ENCODE measurements at regions not wholly inside any gene's neighbourhood (a gene's known extent, or its start where the extent isn't known, plus 50 kb on each side); places are given as distances from the start of the nearest gene placed in this dataset.
A peak's percentile ranks its signal among the peaks of the same experiment; 100 is the strongest.
"Not testable (repeated sequence)": the region's sequence is repeated elsewhere in the genome, so short reads cannot be mapped to it uniquely, and the experiment has no call there.

GRCh38 chrX:53883196-53883595 is 161.1 kb downstream of the PHF8 start:
- Mint-ChIP-seq H3K27me3 (ENCODE audit: low read depth) (peaks cover 2% of the 10 kb centered on the region), H3K36me3 (ENCODE audit: low read depth) (no peaks in the 10 kb centered on the region), H3K9me3 (no peaks in the 10 kb centered on the region), H3K4me3 (no peak overlapping the region), H3K4me1 (ENCODE audit: low read depth) (no peaks in the 10 kb centered on the region), H3K27ac (no peak overlapping the region)
- no peak for DNase-seq
- intact Hi-C loops (cut with micrococcal nuclease), result no loop called here
- CTCF ChIA-PET, result no interaction called here

- intact Hi-C loops (cut with micrococcal nuclease), result no loop called here
- Mint-ChIP-seq H3K27ac (no peak overlapping the region), H3K36me3 (ENCODE audit: low read depth) (no peaks in the 10 kb centered on the region), H3K27me3 (ENCODE audit: low read depth) (peaks cover 2% of the 10 kb centered on the region), H3K4me1 (ENCODE audit: low read depth) (no peaks in the 10 kb centered on the region), H3K4me3 (no peak overlapping the region), H3K9me3 (peaks cover under 1% of the 10 kb centered on the region)
- no peak for DNase-seq
- CTCF ChIA-PET, result no interaction called here
Observed at GRCh38 chrX:53882331-53882730, 161.9 kb downstream of the PHF8 start.

GRCh38 chrX:53880786-53881185 is 163.5 kb downstream of the PHF8 start:
- H3K9me3 Mint-ChIP-seq; H3K4me3 Mint-ChIP-seq; H3K27me3 Mint-ChIP-seq (ENCODE audit: low read depth); H3K27ac Mint-ChIP-seq; H3K36me3 Mint-ChIP-seq (ENCODE audit: low read depth); H3K4me1 Mint-ChIP-seq (ENCODE audit: low read depth); intact Hi-C loops (cut with micrococcal nuclease); CTCF ChIA-PET; DNase-seq: not testable (repeated sequence)

GRCh38 chrX:53859890-53860289 is 173.4 kb upstream of the HUWE1 start:
- no peak for DNase-seq
- CTCF ChIA-PET, result no interaction called here
- intact Hi-C loops (cut with micrococcal nuclease), result no loop called here
- H3K4me3 Mint-ChIP-seq, result no peak overlapping the region
- H3K36me3 Mint-ChIP-seq (ENCODE audit: low read depth), result no peaks in the 10 kb centered on the region
- no peaks in the 10 kb centered on the region for H3K4me1 Mint-ChIP-seq (ENCODE audit: low read depth)
- no peak overlapping the region for H3K27ac Mint-ChIP-seq
- no peaks in the 10 kb centered on the region for H3K27me3 Mint-ChIP-seq (ENCODE audit: low read depth)
- no peaks in the 10 kb centered on the region for H3K9me3 Mint-ChIP-seq

- Mint-ChIP-seq H3K27ac (peak overlapping the region; percentile 81), H3K9me3 (peaks cover 3% of the 10 kb centered on the region), H3K4me3 (peak overlapping the region; percentile 42), H3K4me1 (ENCODE audit: low read depth) (peaks cover 18% of the 10 kb centered on the region), H3K27me3 (ENCODE audit: low read depth) (no peaks in the 10 kb centered on the region), H3K36me3 (ENCODE audit: low read depth) (peaks cover 1% of the 10 kb centered on the region)
- CTCF ChIA-PET, result interaction anchor here (0.6 to 1.8 kb wide), 5 partner anchors 93 to 153 kb away, joined by 3 to 5 read pairs (median 3); no protein-coding TSS in a partner anchor
- intact Hi-C loops (cut with micrococcal nuclease), result loop anchor here (1.0 kb wide), 3 partner anchors 99 to 148 kb away; no protein-coding TSS in a partner anchor
- peak; percentile 70 for DNase-seq
Observed at GRCh38 chrX:53831662-53832635, 145.4 kb upstream of the HUWE1 start.

- peaks cover 1% of the 10 kb centered on the region for H3K36me3 Mint-ChIP-seq (ENCODE audit: low read depth)
- intact Hi-C loops (cut with micrococcal nuclease), result no loop called here
- CTCF ChIA-PET, result no interaction called here
- no peak overlapping the region for H3K27ac Mint-ChIP-seq
- peaks cover 3% of the 10 kb centered on the region for H3K9me3 Mint-ChIP-seq
- H3K4me3 Mint-ChIP-seq, result no peak overlapping the region
- no peak for DNase-seq
- H3K27me3 Mint-ChIP-seq (ENCODE audit: low read depth), result no peaks in the 10 kb centered on the region
- peaks cover 7% of the 10 kb centered on the region for H3K4me1 Mint-ChIP-seq (ENCODE audit: low read depth)
Observed at GRCh38 chrX:53824686-53825085, 138.2 kb upstream of the HUWE1 start.

GRCh38 chrX:53818115-53818514 is 131.6 kb upstream of the HUWE1 start:
- CTCF ChIA-PET; H3K9me3 Mint-ChIP-seq; H3K4me1 Mint-ChIP-seq (ENCODE audit: low read depth); DNase-seq; H3K27me3 Mint-ChIP-seq (ENCODE audit: low read depth); H3K4me3 Mint-ChIP-seq; H3K36me3 Mint-ChIP-seq (ENCODE audit: low read depth); intact Hi-C loops (cut with micrococcal nuclease); H3K27ac Mint-ChIP-seq: not testable (repeated sequence)

- no peak overlapping the region for H3K4me3 Mint-ChIP-seq
- CTCF ChIA-PET, result no interaction called here
- H3K4me1 Mint-ChIP-seq (ENCODE audit: low read depth), result peaks cover 9% of the 10 kb centered on the region
- no peak overlapping the region for H3K27ac Mint-ChIP-seq
- intact Hi-C loops (cut with micrococcal nuclease), result no loop called here
- H3K36me3 Mint-ChIP-seq (ENCODE audit: low read depth), result no peaks in the 10 kb centered on the region
- DNase-seq, result no peak
- H3K9me3 Mint-ChIP-seq, result no peaks in the 10 kb centered on the region
- no peaks in the 10 kb centered on the region for H3K27me3 Mint-ChIP-seq (ENCODE audit: low read depth)
Observed at GRCh38 chrX:53817548-53817947, 131.0 kb upstream of the HUWE1 start.

- Mint-ChIP-seq H3K36me3 (ENCODE audit: low read depth) (no peaks in the 10 kb centered on the region), H3K27ac (no peak overlapping the region), H3K4me1 (ENCODE audit: low read depth) (peaks cover 9% of the 10 kb centered on the region), H3K4me3 (no peak overlapping the region), H3K9me3 (no peaks in the 10 kb centered on the region), H3K27me3 (ENCODE audit: low read depth) (no peaks in the 10 kb centered on the region)
- CTCF ChIA-PET, result no interaction called here
- intact Hi-C loops (cut with micrococcal nuclease), result no loop called here
- no peak for DNase-seq
Observed at GRCh38 chrX:53813670-53814440, 127.3 kb upstream of the HUWE1 start.

- H3K9me3 Mint-ChIP-seq, result peaks cover 4% of the 10 kb centered on the region
- intact Hi-C loops (cut with micrococcal nuclease), result no loop called here
- no peak overlapping the region for H3K4me3 Mint-ChIP-seq
- no peak overlapping the region for H3K27ac Mint-ChIP-seq
- CTCF ChIA-PET, result no interaction called here
- H3K36me3 Mint-ChIP-seq (ENCODE audit: low read depth), result no peaks in the 10 kb centered on the region
- no peak for DNase-seq
- H3K4me1 Mint-ChIP-seq (ENCODE audit: low read depth), result no peaks in the 10 kb centered on the region
- no peaks in the 10 kb centered on the region for H3K27me3 Mint-ChIP-seq (ENCODE audit: low read depth)
Observed at GRCh38 chrX:53798281-53798680, 111.8 kb upstream of the HUWE1 start.

- no peaks in the 10 kb centered on the region for H3K27me3 Mint-ChIP-seq (ENCODE audit: low read depth)
- no peaks in the 10 kb centered on the region for H3K4me1 Mint-ChIP-seq (ENCODE audit: low read depth)
- DNase-seq, result no peak
- peaks cover 4% of the 10 kb centered on the region for H3K9me3 Mint-ChIP-seq
- no peaks in the 10 kb centered on the region for H3K36me3 Mint-ChIP-seq (ENCODE audit: low read depth)
- CTCF ChIA-PET, result no interaction called here
- intact Hi-C loops (cut with micrococcal nuclease), result no loop called here
- no peak overlapping the region for H3K4me3 Mint-ChIP-seq
- no peak overlapping the region for H3K27ac Mint-ChIP-seq
Observed at GRCh38 chrX:53795576-53795975, 109.1 kb upstream of the HUWE1 start.

GRCh38 chrX:53794181-53794580 is 107.7 kb upstream of the HUWE1 start:
- H3K36me3 Mint-ChIP-seq (ENCODE audit: low read depth), result no peaks in the 10 kb centered on the region
- no peaks in the 10 kb centered on the region for H3K27me3 Mint-ChIP-seq (ENCODE audit: low read depth)
- intact Hi-C loops (cut with micrococcal nuclease), result no loop called here
- CTCF ChIA-PET, result no interaction called here
- DNase-seq, result no peak
- peaks cover 2% of the 10 kb centered on the region for H3K9me3 Mint-ChIP-seq
- H3K27ac Mint-ChIP-seq, result no peak overlapping the region
- H3K4me1 Mint-ChIP-seq (ENCODE audit: low read depth), result no peaks in the 10 kb centered on the region
- H3K4me3 Mint-ChIP-seq, result no peak overlapping the region

- Mint-ChIP-seq H3K9me3 (peaks cover 3% of the 10 kb centered on the region), H3K36me3 (ENCODE audit: low read depth) (no peaks in the 10 kb centered on the region), H3K27ac (no peak overlapping the region), H3K4me3 (no peak overlapping the region), H3K27me3 (ENCODE audit: low read depth) (no peaks in the 10 kb centered on the region), H3K4me1 (ENCODE audit: low read depth) (peaks cover 19% of the 10 kb centered on the region)
- CTCF ChIA-PET, result no interaction called here
- intact Hi-C loops (cut with micrococcal nuclease), result no loop called here
- DNase-seq, result no peak
Observed at GRCh38 chrX:53768865-53769264, 82.3 kb upstream of the HUWE1 start.

Measured in activated naive CD4-positive, alpha-beta T cell treated with anti-CD3 and anti-CD28 coated beads for 36 hours (primary cell).